ENCODE measurements at regions not wholly inside any gene's neighbourhood (a gene's known extent, or its start where the extent isn't known, plus 50 kb on each side); places are given as distances from the start of the nearest gene placed in this dataset. TPM values are rescaled to one million over a fixed set of nuclear protein-coding genes. Genes with fewer than 3 reads are reported as not detected.

DNA sequence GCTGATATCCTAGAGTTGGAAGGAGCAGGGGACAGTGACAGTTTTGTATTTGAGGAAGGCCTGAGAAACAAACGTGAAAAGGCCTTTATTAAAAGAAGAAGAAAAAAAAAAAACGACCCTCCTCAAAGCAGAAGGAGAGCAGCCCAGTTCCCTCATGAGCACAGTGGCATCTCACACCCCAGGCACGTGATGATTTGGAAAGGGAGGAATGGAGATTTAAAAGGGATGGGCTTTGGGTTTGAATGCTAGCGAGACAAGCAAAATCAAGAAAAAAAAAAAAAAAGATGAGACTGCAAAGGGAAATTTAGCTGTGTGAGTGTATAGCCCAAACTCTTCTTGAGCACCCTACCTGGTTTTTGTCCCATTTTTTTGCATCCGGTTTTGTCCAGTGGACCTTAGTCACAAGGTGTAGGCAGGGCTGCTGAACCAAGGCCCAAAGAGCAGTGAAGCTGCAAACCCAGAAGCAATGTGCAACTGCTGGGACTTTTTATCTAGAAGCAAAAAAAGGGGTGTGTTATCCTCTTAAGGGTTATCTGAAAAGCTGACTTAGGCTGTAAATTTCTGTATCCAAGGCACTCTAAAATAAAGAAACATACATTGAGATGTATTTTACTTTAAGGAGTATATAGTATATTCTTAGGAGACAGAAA, 54.5 kb upstream of the RREB1 start:
- no peak overlapping the region for H3K9ac ChIP-seq (ENCODE audit: low read depth in 1 of 2, low read length in 2 of 2)
- no peaks in the 10 kb centered on the region for H3K27me3 ChIP-seq (ENCODE audit: control insufficient read depth in 4 of 4, insufficient read depth in 4 of 4, low read length in 3 of 4)
- no peak for DNase-seq (ENCODE audit: low spot score)
- TF ChIP-seq HNF4A (conservative IDR thresholded peaks at IDR 0.05) (peak in 1 of 2 donors; percentile 12), YY1 (IDR thresholded peaks at IDR 0.05) (no peak)
- H3K27ac ChIP-seq (ENCODE audit: low read depth in 1 of 2, low read length in 2 of 2) = peak overlapping the region in 1 of 2 donors; percentile 77
- H3K9me3 ChIP-seq (ENCODE audit: control insufficient read depth in 4 of 4, low read length in 3 of 4) = no peaks in the 10 kb centered on the region
- H3K4me3 ChIP-seq (ENCODE audit: low read depth in 1 of 3, low read length in 3 of 3) = no peak overlapping the region
- 61% methylated on average over 5 of the region's 5 CpGs for WGBS
- peaks cover 6 to 22% (median 10%) of the 10 kb centered on the region in 4 donors for H3K4me1 ChIP-seq (ENCODE audit: control insufficient read depth in 4 of 4, insufficient read depth in 4 of 4, low read length in 3 of 4)
- H3K36me3 ChIP-seq (ENCODE audit: control insufficient read depth in 4 of 4, insufficient read depth in 3 of 4, low read depth in 1 of 4, low read length in 3 of 4) = no peaks in the 10 kb centered on the region

Small RNA genes in the stretch of these regions (small RNA-seq; reads per million reads assigned to genes)
- gene RN7SL554P = not detected

All from liver (tissue), 8 donors.